ENCODE measurements at regions not wholly inside any gene's neighbourhood (a gene's known extent, or its start where the extent isn't known, plus 50 kb on each side); places are given as distances from the start of the nearest gene placed in this dataset.
"Not testable (repeated sequence)": the region's sequence is repeated elsewhere in the genome, so short reads cannot be mapped to it uniquely, and the experiment has no call there.

- WGBS, result 89% methylated on average over 18 of the region's 18 CpGs
- Histone ChIP-seq H3K4me1 (replicated peaks) (no peaks in the 10 kb centered on the region), H3K4me3 (no peak overlapping the region), H3K36me3 (no peaks in the 10 kb centered on the region), H3K9me3 (no peaks in the 10 kb centered on the region), H3K27me3 (replicated peaks; ENCODE audit: insufficient read depth) (peaks cover 2% of the 10 kb centered on the region), H3K27ac (no peak overlapping the region)
- TF ChIP-seq POLR2A (IDR thresholded peaks at IDR 0.05) (no peak), CTCF (IDR thresholded peaks at IDR 0.05) (no peak), POLR2AphosphoS5 (IDR thresholded peaks at IDR 0.05) (no peak)
- DNase-seq (ENCODE audit: low spot score), result no peak
- intact Hi-C loops (cut with DNase I), result no loop called here
These were observed 553.0 kb downstream of the NTRK3 start for GRCh38 chr15:87703327-87704111.

DNA sequence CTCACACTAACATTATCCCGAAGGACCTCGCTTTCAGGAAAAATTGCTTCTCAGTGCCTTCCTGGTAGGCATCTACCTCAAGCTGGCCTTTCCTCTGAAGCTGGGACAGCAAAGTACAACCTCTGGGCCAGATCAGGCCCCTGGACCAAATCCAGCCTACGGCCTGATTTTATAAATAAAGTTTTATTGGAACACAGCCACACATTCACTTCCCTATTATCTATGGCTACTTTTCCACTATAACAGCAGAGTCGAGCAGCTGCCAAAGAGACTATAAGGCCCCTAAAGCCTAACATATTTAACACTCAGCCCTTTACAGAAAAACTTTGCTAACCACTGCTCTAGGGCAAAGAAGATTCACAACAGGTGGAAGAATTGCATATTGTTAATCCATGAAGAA, 554.3 kb downstream of the NTRK3 start:
- no peaks in the 10 kb centered on the region for H3K9me3 ChIP-seq
- no peak for TF ChIP-seq POLR2AphosphoS5 (IDR thresholded peaks at IDR 0.05)
- TF ChIP-seq CTCF (IDR thresholded peaks at IDR 0.05), result no peak
- TF ChIP-seq POLR2A (IDR thresholded peaks at IDR 0.05), result no peak
- WGBS, result 89% methylated on average over 4 of the region's 4 CpGs

GRCh38 chr15:87698467-87698866, 558.1 kb downstream of the NTRK3 start:
- WGBS, result 98% methylated on average over 2 of the region's 2 CpGs
- H3K4me3 ChIP-seq; H3K27me3 ChIP-seq (replicated peaks; ENCODE audit: insufficient read depth); H3K36me3 ChIP-seq; H3K27ac ChIP-seq; H3K4me1 ChIP-seq (replicated peaks); DNase-seq (ENCODE audit: low spot score); intact Hi-C loops (cut with DNase I); H3K9me3 ChIP-seq: not testable (repeated sequence)

More for the DNA sequence above, 554.3 kb downstream of the NTRK3 start:
- Histone ChIP-seq H3K4me3 (no peak overlapping the region), H3K4me1 (replicated peaks) (no peaks in the 10 kb centered on the region), H3K27ac (no peak overlapping the region), H3K27me3 (replicated peaks; ENCODE audit: insufficient read depth) (peaks cover 2% of the 10 kb centered on the region), H3K36me3 (no peaks in the 10 kb centered on the region)
- intact Hi-C loops (cut with DNase I), result no loop called here
- DNase-seq (ENCODE audit: low spot score), result no peak

DNA sequence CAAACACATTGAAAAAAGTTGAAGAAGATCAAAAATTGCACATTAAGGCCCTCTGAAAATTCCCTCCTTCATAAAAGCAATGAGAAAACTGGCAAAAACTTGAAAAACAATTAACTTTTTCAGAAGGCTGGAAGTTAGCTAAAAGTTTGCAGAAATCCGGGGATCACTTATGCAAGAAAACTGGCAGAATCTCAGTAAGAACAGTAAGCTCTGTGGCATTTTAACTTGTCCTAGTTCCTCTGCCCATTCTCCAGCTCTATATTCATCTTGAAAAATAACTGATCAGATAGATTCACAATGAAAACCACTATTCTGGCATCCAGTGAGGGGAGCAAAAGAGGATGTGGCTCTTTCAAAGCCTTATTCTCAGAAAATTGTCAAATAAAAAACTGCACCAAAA, 566.8 kb downstream of the NTRK3 start:
- no peak overlapping the region for H3K4me3 ChIP-seq
- no peaks in the 10 kb centered on the region for H3K36me3 ChIP-seq
- no peaks in the 10 kb centered on the region for H3K9me3 ChIP-seq
- H3K27me3 ChIP-seq (replicated peaks; ENCODE audit: insufficient read depth), result no peaks in the 10 kb centered on the region
- H3K27ac ChIP-seq, result no peak overlapping the region
- intact Hi-C loops (cut with DNase I), result no loop called here
- DNase-seq (ENCODE audit: low spot score), result no peak
- no peak for TF ChIP-seq POLR2AphosphoS5 (IDR thresholded peaks at IDR 0.05)
- TF ChIP-seq POLR2A (IDR thresholded peaks at IDR 0.05), result no peak
- no peak for TF ChIP-seq CTCF (IDR thresholded peaks at IDR 0.05)
- H3K4me1 ChIP-seq (replicated peaks), result no peaks in the 10 kb centered on the region
- 97% methylated on average over 1 of the region's 1 CpG for WGBS

DNA sequence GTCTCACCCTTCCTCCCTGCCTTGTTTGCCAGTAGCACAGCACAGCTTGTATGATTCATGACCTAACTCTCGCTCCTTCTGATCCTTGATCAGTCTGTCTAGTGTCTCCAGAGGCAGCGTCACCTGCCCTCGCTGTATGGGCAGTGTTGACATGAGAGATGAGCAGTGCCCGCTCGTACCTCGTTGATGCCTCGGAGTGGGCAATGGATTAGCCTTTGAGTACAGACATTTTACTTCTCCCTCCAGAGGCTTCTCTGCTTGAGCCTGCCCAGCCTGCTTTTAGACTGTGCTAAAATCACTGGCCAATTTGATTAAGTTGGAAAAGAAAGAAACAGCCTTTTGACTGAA, 569.0 kb downstream of the NTRK3 start:
- H3K4me3 ChIP-seq, result no peak overlapping the region

More for the DNA sequence above, 569.0 kb downstream of the NTRK3 start:
- Histone ChIP-seq H3K27ac (no peak overlapping the region), H3K9me3 (no peaks in the 10 kb centered on the region), H3K36me3 (no peaks in the 10 kb centered on the region), H3K4me1 (replicated peaks) (no peaks in the 10 kb centered on the region), H3K27me3 (replicated peaks; ENCODE audit: insufficient read depth) (no peaks in the 10 kb centered on the region)
- DNase-seq (ENCODE audit: low spot score), result no peak
- TF ChIP-seq POLR2AphosphoS5 (IDR thresholded peaks at IDR 0.05) (no peak), CTCF (IDR thresholded peaks at IDR 0.05) (no peak), POLR2A (IDR thresholded peaks at IDR 0.05) (no peak)
- 94% methylated on average over 7 of the region's 7 CpGs for WGBS
- intact Hi-C loops (cut with DNase I), result no loop called here

Data from prostate gland (tissue), 2 donors.